GM12878 (cell line): ENCODE measurements at regions not wholly inside any gene's neighbourhood (a gene's known extent, or its start where the extent isn't known, plus 50 kb on each side); places are given as distances from the start of the nearest gene placed in this dataset.

Experiments used
- ATAC-seq: fragments of 200-7000 bp; cut with Tn5 transposase; 3 replicates; pipeline ENCODE4 v1.9.1; 2020; ENCODE audit warnings: mild to moderate bottlenecking, moderate library complexity
- BruUV-seq: library from RNA; stranded (reverse); fragments of 400-500 nt; replicated peaks from 2 replicates; lab custom pipeline; 2021; lab: Mats Ljungman, UMichigan
- CTCF ChIA-PET: fragments of 300-600 bp; sonication (Branson Sonifier 250); formaldehyde crosslinking; extraction: SDS; loops from one replicate; lab custom pipeline; 2021; ENCODE audit warnings: inconsistent platforms; lab: Yijun Ruan, JAX
- POLR2A ChIA-PET: fragments of 350-600 bp; formaldehyde crosslinking; extraction: SDS; loops from one replicate; lab custom pipeline; 2021; ENCODE audit warnings: inconsistent platforms; lab: Charles Lee
- RAD21 ChIA-PET: fragments of 300-600 bp; sonication (Branson Sonifier 250); formaldehyde crosslinking; loops from one replicate; lab custom pipeline; 2023; ENCODE audit warnings: antibody characterized with exemption; ENCODE audit not compliant: unreplicated experiment; lab: Charles Lee
- SMC1A ChIA-PET: fragments of 300-600 bp; sonication (Branson Sonifier 250); formaldehyde crosslinking; loops from one replicate; lab custom pipeline; 2023; ENCODE audit not compliant: unreplicated experiment, uncharacterized antibody; lab: Charles Lee
- DNase-seq: peaks from one replicate; pipeline ENCODE4 v3.0.0-alpha.2; 2011; ENCODE audit warnings: low read depth, low spot score
- FAIRE-seq: peaks from 3 replicates; lab custom pipeline; 2011; peaks lifted over from hg19 to GRCh38; lab: Jason Lieb, UNC
- H2AFZ ChIP-seq: 2 replicates; pipeline ENCODE4 v1.6.0; 2011; ENCODE audit warnings: low read depth, low read length, control low read depth; ENCODE audit not compliant: control insufficient read depth
- H3K27ac ChIP-seq: 2 replicates; pipeline ENCODE4 v1.5.1; 2011; ENCODE audit warnings: control low read depth; ENCODE audit not compliant: control insufficient read depth, insufficient read depth
- H3K27me3 ChIP-seq, 2 experiments: replicated peaks in 1 of 2; 2 replicates each; pipeline versions ENCODE4 v1.6.0 to v1.6.1; 2011; ENCODE audit warnings: low read length in 1 of 2; ENCODE audit not compliant: control insufficient read depth in 2 of 2, insufficient read depth in 2 of 2
- H3K36me3 ChIP-seq, 2 experiments: 2 replicates each; pipeline ENCODE4 v1.5.1; 2011; ENCODE audit warnings: low read length in 1 of 2; ENCODE audit not compliant: control insufficient read depth in 2 of 2, insufficient read depth in 2 of 2
- H3K4me1 ChIP-seq: 2 replicates; pipeline ENCODE4 v1.6.1; 2011; ENCODE audit warnings: mild to moderate bottlenecking, low read length, moderate library complexity, mixed read lengths; ENCODE audit not compliant: control insufficient read depth, insufficient read depth
- H3K4me2 ChIP-seq: 2 replicates; pipeline ENCODE4 v1.6.0; 2011; ENCODE audit warnings: control low read depth; ENCODE audit not compliant: control insufficient read depth, insufficient read depth
- H3K4me3 ChIP-seq: fragments of 200-600 bp; sonication (generic); 2 replicates; pipeline ENCODE4 v1.5.1; 2016
- H3K79me2 ChIP-seq: 2 replicates; pipeline ENCODE4 v1.6.0; 2011; ENCODE audit warnings: low read length; ENCODE audit not compliant: control insufficient read depth, insufficient read depth
- H3K9ac ChIP-seq: 2 replicates; pipeline ENCODE4 v1.8.0; 2011; ENCODE audit warnings: low read length, control low read depth, mixed read lengths; ENCODE audit not compliant: control insufficient read depth, insufficient read depth
- H3K9me3 ChIP-seq: replicated peaks from 3 replicates; pipeline ENCODE4 v1.5.1; 2011; ENCODE audit warnings: mild to moderate bottlenecking, low read length; ENCODE audit not compliant: control insufficient read depth, insufficient read depth
- H4K20me1 ChIP-seq: 2 replicates; pipeline ENCODE4 v1.6.0; 2011; ENCODE audit not compliant: control insufficient read depth, insufficient read depth
- ASH2L ChIP-seq: fragments of 300-600, 200-600 bp; sonication (generic); IDR thresholded peaks from 2 replicates; pipeline ENCODE4 v1.6.1; 2017; ENCODE audit warnings: low read depth, mild to moderate bottlenecking, borderline replicate concordance
- CBX3 ChIP-seq: fragments of 200-600 bp; sonication (generic); IDR thresholded peaks from 2 replicates; pipeline ENCODE4 v1.6.1; 2016; ENCODE audit warnings: low read depth, borderline replicate concordance
- ELK1 ChIP-seq: IDR thresholded peaks from 2 replicates; pipeline ENCODE4 v1.6.1; 2012; ENCODE audit warnings: low read depth, low read length, improper control_type of control experiment
- IRF4 ChIP-seq: IDR thresholded peaks from 2 replicates; pipeline ENCODE4 v1.6.1; 2011; ENCODE audit warnings: low read depth, low read length
- JUNB ChIP-seq: IDR thresholded peaks from 2 replicates; pipeline ENCODE4 v1.6.1; 2016; ENCODE audit warnings: antibody characterized with exemption, mild to moderate bottlenecking
- KDM1A ChIP-seq: fragments of 200-600 bp; sonication (generic); IDR thresholded peaks from 2 replicates; pipeline ENCODE4 v1.6.1; 2016; ENCODE audit warnings: borderline replicate concordance
- MEF2B ChIP-seq: fragments of 450-650 bp; IDR thresholded peaks from 2 replicates; pipeline ENCODE4 v1.6.1; 2018; ENCODE audit warnings: mild to moderate bottlenecking, moderate library complexity; ENCODE audit not compliant: partially characterized antibody, poor library complexity, severe bottlenecking
- NFXL1 ChIP-seq: fragments of 450-650 bp; IDR thresholded peaks from 2 replicates; pipeline ENCODE4 v1.6.1; 2017; ENCODE audit warnings: antibody characterized with exemption, mild to moderate bottlenecking, borderline replicate concordance
- NR2C2 ChIP-seq: IDR thresholded peaks from 2 replicates; pipeline ENCODE4 v1.6.1; 2011; ENCODE audit warnings: borderline replicate concordance, low read depth; ENCODE audit not compliant: control insufficient read depth, insufficient read length
- NR2F1 ChIP-seq: fragments of 450-650 bp; conservative IDR thresholded peaks from 2 replicates; pipeline ENCODE4 v1.6.1; 2017; ENCODE audit warnings: mild to moderate bottlenecking
- SREBF1 ChIP-seq: IDR thresholded peaks from 2 replicates; pipeline ENCODE4 v1.6.1; 2012; ENCODE audit warnings: mild to moderate bottlenecking, low read length
- STAT3 ChIP-seq: IDR thresholded peaks from 2 replicates; pipeline ENCODE4 v1.6.1; 2011; ENCODE audit warnings: low read depth, low read length, improper control_type of control experiment
- TARDBP ChIP-seq: IDR thresholded peaks from 2 replicates; pipeline ENCODE4 v1.6.1; 2016; ENCODE audit warnings: borderline replicate concordance
- ZBED1 ChIP-seq: IDR thresholded peaks from 2 replicates; pipeline ENCODE4 v1.6.1; 2016; ENCODE audit warnings: borderline replicate concordance
- ZNF687 ChIP-seq: fragments of 450-650 bp; IDR thresholded peaks from 2 replicates; pipeline ENCODE4 v1.6.1; 2017; ENCODE audit warnings: mild to moderate bottlenecking, moderate library complexity
- WGBS: methylation state at CpG from one replicate; pipeline ENCODE4 v1.1.6; 2016; ENCODE audit warnings: low lambda C conversion rate; ENCODE audit not compliant: insufficient replicate concordance, insufficient coverage; ENCODE audit errors: missing lambda C conversion rate; 5-methylcytosine and 5-hydroxymethylcytosine counted together
- in situ Hi-C: fragments of 300-500 bp; cut with MboI; formaldehyde crosslinking; loops from 9 replicates; pipeline ENCODE4 v1.14.3; 2018; ENCODE audit warnings: mixed read lengths
- intact Hi-C: fragments of 100-400 bp; cut with micrococcal nuclease; formaldehyde crosslinking; loops from one replicate; pipeline ENCODE4 v1.14.2; 2022; ENCODE audit not compliant: unreplicated experiment
- TF ChIP-seq, protein P1 (sequence below): IDR thresholded peaks from 2 replicates; pipeline ENCODE4 v1.6.1; 2012; ENCODE audit warnings: low read depth, low read length, improper control_type of control experiment
- TF ChIP-seq, protein P2 (sequence below): IDR thresholded peaks from 2 replicates; pipeline ENCODE4 v1.6.1; 2012; ENCODE audit warnings: mild to moderate bottlenecking, low read depth, low read length

DNA sequence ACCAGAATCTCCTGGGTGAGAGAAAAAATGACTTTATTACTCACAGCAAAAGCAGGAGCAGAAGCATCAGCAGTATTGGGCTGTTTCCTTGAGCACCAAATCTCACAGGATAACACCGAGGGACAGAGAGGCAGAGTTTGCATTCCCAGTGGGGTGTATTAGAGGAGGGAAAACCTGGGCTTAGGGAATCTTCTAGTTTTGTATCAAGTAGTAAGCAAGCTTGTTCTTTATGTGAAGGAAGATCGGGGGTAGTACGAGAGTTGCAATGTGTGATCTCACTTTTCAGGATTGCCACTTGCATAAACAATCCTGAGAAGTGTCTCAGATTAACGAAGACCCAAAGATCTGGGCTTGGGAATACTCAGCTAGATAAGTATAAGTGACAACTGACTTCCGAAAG, 1163.0 kb downstream of the TAF11L14 start:
- intact Hi-C loops (no loop called here), in situ Hi-C loops (no loop called here)
- no peak for FAIRE-seq
- H3K4me3 ChIP-seq = no peak overlapping the region
- H3K4me1 ChIP-seq = no peaks in the 10 kb centered on the region
- no peak for ATAC-seq
- H2AFZ ChIP-seq = no peak overlapping the region
- no peak overlapping the region for H3K27ac ChIP-seq
- H3K9ac ChIP-seq = no peak overlapping the region
- 61% methylated on average over 5 of the region's 5 CpGs for WGBS
- H3K79me2 ChIP-seq = no peaks in the 10 kb centered on the region
- ChIA-PET RAD21 (no interaction called here), CTCF (interaction anchor here (1.1 kb wide), 1 partner anchor 13 kb away, joined by 3 read pairs; no protein-coding TSS in a partner anchor), POLR2A (interaction anchor here (0.6 kb wide), 1 partner anchor 32 kb away, joined by 5 read pairs; no protein-coding TSS in a partner anchor), SMC1A (interaction anchor here (1.6 kb wide), 1 partner anchor 8 kb away, joined by 3 read pairs; no protein-coding TSS in a partner anchor)
- BruUV-seq = no TSS peak
- DNase-seq = no peak
- H4K20me1 ChIP-seq = no peaks in the 10 kb centered on the region
- no peaks in the 10 kb centered on the region for H3K9me3 ChIP-seq
- no peaks in the 10 kb centered on the region for H3K27me3 ChIP-seq
- no peaks in the 10 kb centered on the region for H3K36me3 ChIP-seq
- no peak overlapping the region for H3K4me2 ChIP-seq
- TF ChIP-seq JUNB = no peak
- no peak for TF ChIP-seq TARDBP
- TF ChIP-seq, protein P1, sequence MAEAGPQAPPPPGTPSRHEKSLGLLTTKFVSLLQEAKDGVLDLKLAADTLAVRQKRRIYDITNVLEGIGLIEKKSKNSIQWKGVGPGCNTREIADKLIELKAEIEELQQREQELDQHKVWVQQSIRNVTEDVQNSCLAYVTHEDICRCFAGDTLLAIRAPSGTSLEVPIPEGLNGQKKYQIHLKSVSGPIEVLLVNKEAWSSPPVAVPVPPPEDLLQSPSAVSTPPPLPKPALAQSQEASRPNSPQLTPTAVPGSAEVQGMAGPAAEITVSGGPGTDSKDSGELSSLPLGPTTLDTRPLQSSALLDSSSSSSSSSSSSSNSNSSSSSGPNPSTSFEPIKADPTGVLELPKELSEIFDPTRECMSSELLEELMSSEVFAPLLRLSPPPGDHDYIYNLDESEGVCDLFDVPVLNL = no peak
- TF ChIP-seq KDM1A = no peak
- TF ChIP-seq NFXL1 = no peak
- TF ChIP-seq ASH2L = no peak
- no peak for TF ChIP-seq ZBED1
- no peak for TF ChIP-seq MEF2B
- TF ChIP-seq IRF4 = no peak
- TF ChIP-seq, protein P2, sequence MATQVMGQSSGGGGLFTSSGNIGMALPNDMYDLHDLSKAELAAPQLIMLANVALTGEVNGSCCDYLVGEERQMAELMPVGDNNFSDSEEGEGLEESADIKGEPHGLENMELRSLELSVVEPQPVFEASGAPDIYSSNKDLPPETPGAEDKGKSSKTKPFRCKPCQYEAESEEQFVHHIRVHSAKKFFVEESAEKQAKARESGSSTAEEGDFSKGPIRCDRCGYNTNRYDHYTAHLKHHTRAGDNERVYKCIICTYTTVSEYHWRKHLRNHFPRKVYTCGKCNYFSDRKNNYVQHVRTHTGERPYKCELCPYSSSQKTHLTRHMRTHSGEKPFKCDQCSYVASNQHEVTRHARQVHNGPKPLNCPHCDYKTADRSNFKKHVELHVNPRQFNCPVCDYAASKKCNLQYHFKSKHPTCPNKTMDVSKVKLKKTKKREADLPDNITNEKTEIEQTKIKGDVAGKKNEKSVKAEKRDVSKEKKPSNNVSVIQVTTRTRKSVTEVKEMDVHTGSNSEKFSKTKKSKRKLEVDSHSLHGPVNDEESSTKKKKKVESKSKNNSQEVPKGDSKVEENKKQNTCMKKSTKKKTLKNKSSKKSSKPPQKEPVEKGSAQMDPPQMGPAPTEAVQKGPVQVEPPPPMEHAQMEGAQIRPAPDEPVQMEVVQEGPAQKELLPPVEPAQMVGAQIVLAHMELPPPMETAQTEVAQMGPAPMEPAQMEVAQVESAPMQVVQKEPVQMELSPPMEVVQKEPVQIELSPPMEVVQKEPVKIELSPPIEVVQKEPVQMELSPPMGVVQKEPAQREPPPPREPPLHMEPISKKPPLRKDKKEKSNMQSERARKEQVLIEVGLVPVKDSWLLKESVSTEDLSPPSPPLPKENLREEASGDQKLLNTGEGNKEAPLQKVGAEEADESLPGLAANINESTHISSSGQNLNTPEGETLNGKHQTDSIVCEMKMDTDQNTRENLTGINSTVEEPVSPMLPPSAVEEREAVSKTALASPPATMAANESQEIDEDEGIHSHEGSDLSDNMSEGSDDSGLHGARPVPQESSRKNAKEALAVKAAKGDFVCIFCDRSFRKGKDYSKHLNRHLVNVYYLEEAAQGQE = no peak
- no peak for TF ChIP-seq NR2F1
- TF ChIP-seq NR2C2 = no peak
- no peak for TF ChIP-seq ZNF687
- no peak for TF ChIP-seq ELK1
- TF ChIP-seq SREBF1 = no peak
- no peak for TF ChIP-seq CBX3
- no peak for TF ChIP-seq STAT3
